Lower leg skin (tissue), 4 donors: ENCODE measurements at regions not wholly inside any gene's neighbourhood (a gene's known extent, or its start where the extent isn't known, plus 50 kb on each side); places are given as distances from the start of the nearest gene placed in this dataset.
"Not testable (repeated sequence)": the region's sequence is repeated elsewhere in the genome, so short reads cannot be mapped to it uniquely, and the experiment has no call there.

Experiments used
- DNase-seq, 2 donors: peaks; one replicate each; pipeline ENCODE4 v3.0.0-alpha.2; 2019; ENCODE audit warnings: low spot score in 2 of 2
- H3K4me3 ChIP-seq: fragments of 200-600 bp; sonication (generic); 2 replicates; pipeline ENCODE4 v1.5.1; 2017; ENCODE audit warnings: mild to moderate bottlenecking, low read depth; ENCODE audit not compliant: poor library complexity, severe bottlenecking
- CTCF ChIP-seq, 3 donors: fragments of 450-650 bp; IDR thresholded peaks; one replicate each; pipeline ENCODE4 v1.5.1; 2016; ENCODE audit warnings: antibody characterized with exemption in 3 of 3, mild to moderate bottlenecking in 3 of 3, moderate library complexity in 2 of 3
- POLR2A ChIP-seq, 2 donors: fragments of 450-650 bp; IDR thresholded peaks; one replicate each; pipeline ENCODE4 v1.6.1; 2016 to 2017; ENCODE audit warnings: antibody characterized with exemption in 2 of 2, mild to moderate bottlenecking in 1 of 2, moderate library complexity in 1 of 2
- WGBS, 2 donors: methylation state at CpG; one replicate each; pipeline ENCODE4 v1.1.5; 2018; 5-methylcytosine and 5-hydroxymethylcytosine counted together
- intact Hi-C: fragments of 100-400 bp; cut with DNase I; formaldehyde crosslinking; loops from one replicate; pipeline ENCODE4 v1.15.0; 2023; ENCODE audit warnings: low total_unique reads

DNA sequence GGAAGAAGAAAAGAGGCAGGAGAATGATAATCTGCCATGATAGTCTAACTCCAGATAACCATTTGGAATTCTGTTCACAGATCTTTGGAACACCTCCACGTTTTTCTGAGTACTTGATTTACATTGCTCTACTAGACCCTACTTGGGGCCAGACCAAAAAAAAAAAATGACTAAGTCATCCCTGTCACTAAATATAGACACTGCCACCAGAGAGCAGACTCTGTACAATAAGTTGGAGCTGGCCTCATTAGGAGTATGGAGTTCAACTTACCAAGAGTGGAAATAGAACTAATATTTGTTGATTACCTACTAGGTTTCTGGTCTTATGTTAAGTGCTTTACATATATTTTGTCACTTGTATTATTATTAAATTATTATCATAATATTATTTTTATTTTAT lies 80.9 kb upstream of the ZNF800 start:
- intact Hi-C loops = no loop called here
- WGBS, 2 donors = 4 to 12% methylated on average over 1 of the region's 1 CpG
- TF ChIP-seq POLR2A (IDR thresholded peaks at IDR 0.05) (no peak), CTCF (IDR thresholded peaks at IDR 0.05) (no peak)
- DNase-seq = no peak
- H3K4me3 ChIP-seq = no peak overlapping the region

DNA sequence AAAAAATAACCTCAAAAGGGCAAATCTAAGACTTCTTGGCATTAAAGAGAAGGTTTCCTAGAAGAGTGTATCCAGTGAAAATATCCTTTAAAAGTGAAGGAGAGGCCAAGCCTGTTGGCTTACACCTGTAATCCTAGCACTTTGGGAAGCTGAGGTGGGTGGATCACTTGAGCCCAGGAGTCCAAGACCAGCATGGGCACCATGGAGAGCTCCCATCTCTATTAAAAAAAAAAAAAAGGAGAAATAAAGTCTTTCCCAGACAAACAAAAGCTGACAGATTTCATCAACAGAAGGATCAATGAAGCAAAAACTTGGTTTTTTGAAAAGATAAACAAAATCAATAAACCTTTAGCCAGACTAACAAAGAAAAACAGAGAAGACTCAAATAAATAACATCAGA lies 67.6 kb upstream of the ZNF800 start:
- intact Hi-C loops = no loop called here
- DNase-seq = no peak
- TF ChIP-seq CTCF (IDR thresholded peaks at IDR 0.05) (no peak), POLR2A (IDR thresholded peaks at IDR 0.05) (no peak)
- no peak overlapping the region for H3K4me3 ChIP-seq

DNA sequence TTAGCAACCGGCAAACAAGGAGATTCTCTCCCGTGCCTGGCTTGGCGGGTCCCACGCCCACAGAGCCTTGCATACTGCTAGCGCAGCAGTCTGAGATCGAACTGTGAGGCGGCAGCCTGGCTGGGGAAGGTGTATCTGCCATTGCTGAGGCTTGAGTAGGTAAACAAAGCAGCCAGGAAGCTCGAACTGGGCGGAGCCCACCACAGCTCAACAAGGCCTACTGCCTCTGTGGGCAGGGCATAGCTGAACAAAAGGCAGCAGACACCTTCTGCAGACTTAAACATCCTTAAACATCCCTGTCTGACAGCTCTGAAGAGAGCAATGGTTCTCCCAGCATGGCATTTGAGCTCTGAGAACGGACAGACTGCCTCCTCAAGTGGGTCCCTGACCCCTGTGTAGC lies 58.8 kb upstream of the ZNF800 start:
- H3K4me3 ChIP-seq, intact Hi-C loops, DNase-seq: not testable (repeated sequence)
- 72 to 82% methylated on average over 9 to 10 of the region's 10 CpGs for WGBS, 2 donors

GRCh38 chr7:127448566-127448965 lies 56.1 kb upstream of the ZNF800 start:
- intact Hi-C loops = no loop called here
- no peak for TF ChIP-seq CTCF (IDR thresholded peaks at IDR 0.05)
- no peak for TF ChIP-seq POLR2A (IDR thresholded peaks at IDR 0.05)
- no peak overlapping the region for H3K4me3 ChIP-seq
- WGBS, 2 donors = 51 to 53% methylated on average over 3 of the region's 3 CpGs
- no peak for DNase-seq

- no peak overlapping the region for H3K4me3 ChIP-seq
- intact Hi-C loops = no loop called here
- WGBS, 2 donors = 0 to 8% methylated on average over 1 of the region's 1 CpG
- TF ChIP-seq CTCF (IDR thresholded peaks at IDR 0.05) (no peak), POLR2A (IDR thresholded peaks at IDR 0.05) (no peak)
- DNase-seq = no peak
Observed at GRCh38 chr7:127447326-127447945, 54.9 kb upstream of the ZNF800 start.

DNA sequence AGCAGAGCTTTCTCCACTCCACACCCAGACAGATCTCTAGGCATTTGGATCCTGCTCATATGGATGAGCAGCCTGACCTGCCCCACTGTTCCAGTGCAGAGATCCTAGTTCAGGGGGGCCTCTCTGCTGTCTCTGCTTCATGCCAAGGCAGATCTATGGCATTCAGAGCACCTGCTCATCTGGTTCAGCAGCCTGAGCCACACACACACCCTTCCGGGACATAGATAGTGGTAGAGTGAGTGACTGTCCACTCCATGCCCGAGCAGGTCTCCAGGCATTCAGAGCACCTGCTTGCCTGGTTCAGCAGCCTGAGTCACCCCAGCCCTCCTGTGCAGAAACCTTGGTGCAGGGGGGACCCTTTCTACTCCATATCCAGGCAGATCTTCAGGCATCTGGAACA lies 54.3 kb upstream of the ZNF800 start:
- WGBS, 2 donors = 83 to 85% methylated on average over 2 of the region's 2 CpGs
- H3K4me3 ChIP-seq = no peak overlapping the region
- intact Hi-C loops = no loop called here
- TF ChIP-seq CTCF (IDR thresholded peaks at IDR 0.05) (no peak), POLR2A (IDR thresholded peaks at IDR 0.05) (no peak)
- no peak for DNase-seq
